C4-2B (cell line): ENCODE measurements at regions not wholly inside any gene's neighbourhood (a gene's known extent, or its start where the extent isn't known, plus 50 kb on each side); places are given as distances from the start of the nearest gene placed in this dataset.

Experiments
- ZFX ChIP-seq: fragments of 450-650 bp; IDR thresholded peaks from 2 replicates; pipeline ENCODE4 v1.6.1; 2017
- TF ChIP-seq, protein P1 (sequence below): fragments of 450-650 bp; conservative IDR thresholded peaks from 2 replicates; pipeline ENCODE4 v1.5.1; 2017; ENCODE audit warnings: mild to moderate bottlenecking

DNA sequence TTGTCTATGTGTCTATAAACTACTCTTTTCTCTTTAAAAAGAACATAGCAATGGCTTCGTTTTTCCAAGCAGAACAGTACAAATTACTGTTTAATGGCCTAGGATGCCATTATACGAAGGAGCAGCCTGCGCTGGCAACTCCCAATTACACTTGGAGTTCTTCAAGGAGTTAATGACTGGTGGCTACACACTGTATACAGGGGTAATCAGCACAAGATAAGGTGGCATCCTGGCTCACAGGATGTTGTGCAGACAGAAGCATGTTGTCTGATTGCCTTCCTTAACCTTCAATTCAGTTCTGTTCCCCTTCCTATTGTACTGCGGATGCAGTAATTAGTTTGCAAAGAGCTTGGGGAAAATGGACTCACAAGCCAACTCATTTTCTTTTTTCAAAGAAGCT lies 250.7 kb upstream of the ROBO2 start:
- TF ChIP-seq, protein P1, sequence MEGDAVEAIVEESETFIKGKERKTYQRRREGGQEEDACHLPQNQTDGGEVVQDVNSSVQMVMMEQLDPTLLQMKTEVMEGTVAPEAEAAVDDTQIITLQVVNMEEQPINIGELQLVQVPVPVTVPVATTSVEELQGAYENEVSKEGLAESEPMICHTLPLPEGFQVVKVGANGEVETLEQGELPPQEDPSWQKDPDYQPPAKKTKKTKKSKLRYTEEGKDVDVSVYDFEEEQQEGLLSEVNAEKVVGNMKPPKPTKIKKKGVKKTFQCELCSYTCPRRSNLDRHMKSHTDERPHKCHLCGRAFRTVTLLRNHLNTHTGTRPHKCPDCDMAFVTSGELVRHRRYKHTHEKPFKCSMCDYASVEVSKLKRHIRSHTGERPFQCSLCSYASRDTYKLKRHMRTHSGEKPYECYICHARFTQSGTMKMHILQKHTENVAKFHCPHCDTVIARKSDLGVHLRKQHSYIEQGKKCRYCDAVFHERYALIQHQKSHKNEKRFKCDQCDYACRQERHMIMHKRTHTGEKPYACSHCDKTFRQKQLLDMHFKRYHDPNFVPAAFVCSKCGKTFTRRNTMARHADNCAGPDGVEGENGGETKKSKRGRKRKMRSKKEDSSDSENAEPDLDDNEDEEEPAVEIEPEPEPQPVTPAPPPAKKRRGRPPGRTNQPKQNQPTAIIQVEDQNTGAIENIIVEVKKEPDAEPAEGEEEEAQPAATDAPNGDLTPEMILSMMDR, result no peak
- TF ChIP-seq ZFX, result no peak
